ENCODE measurements at regions not wholly inside any gene's neighbourhood (a gene's known extent, or its start where the extent isn't known, plus 50 kb on each side); places are given as distances from the start of the nearest gene placed in this dataset.

DNA sequence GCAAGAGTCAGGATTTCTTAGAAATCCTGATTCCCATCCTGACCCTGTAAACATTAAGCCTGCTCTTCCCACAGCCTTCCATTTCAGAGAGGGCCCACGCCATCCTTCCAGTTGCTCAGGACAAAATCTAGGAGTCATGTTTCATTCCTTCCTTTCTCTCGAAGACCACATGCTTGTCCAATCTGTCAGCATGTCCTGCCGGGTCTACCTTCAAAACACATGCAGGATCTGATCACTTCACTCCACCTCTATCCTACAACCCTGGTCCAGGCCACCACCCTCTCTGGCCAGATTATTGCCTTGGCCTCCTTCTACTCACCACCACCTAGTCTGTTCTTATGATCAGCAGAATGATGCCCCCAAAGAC lies 79.8 kb downstream of the C5orf15 start:
- TF ChIP-seq, protein P1, sequence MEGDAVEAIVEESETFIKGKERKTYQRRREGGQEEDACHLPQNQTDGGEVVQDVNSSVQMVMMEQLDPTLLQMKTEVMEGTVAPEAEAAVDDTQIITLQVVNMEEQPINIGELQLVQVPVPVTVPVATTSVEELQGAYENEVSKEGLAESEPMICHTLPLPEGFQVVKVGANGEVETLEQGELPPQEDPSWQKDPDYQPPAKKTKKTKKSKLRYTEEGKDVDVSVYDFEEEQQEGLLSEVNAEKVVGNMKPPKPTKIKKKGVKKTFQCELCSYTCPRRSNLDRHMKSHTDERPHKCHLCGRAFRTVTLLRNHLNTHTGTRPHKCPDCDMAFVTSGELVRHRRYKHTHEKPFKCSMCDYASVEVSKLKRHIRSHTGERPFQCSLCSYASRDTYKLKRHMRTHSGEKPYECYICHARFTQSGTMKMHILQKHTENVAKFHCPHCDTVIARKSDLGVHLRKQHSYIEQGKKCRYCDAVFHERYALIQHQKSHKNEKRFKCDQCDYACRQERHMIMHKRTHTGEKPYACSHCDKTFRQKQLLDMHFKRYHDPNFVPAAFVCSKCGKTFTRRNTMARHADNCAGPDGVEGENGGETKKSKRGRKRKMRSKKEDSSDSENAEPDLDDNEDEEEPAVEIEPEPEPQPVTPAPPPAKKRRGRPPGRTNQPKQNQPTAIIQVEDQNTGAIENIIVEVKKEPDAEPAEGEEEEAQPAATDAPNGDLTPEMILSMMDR (IDR thresholded peaks at IDR 0.05): no peak
- TF ChIP-seq POLR2A (IDR thresholded peaks at IDR 0.05): no peak

Data from uterus (tissue), 2 donors.